Cerebellar cortex (tissue), 1 donor: ENCODE measurements at regions not wholly inside any gene's neighbourhood (a gene's known extent, or its start where the extent isn't known, plus 50 kb on each side); places are given as distances from the start of the nearest gene placed in this dataset.
A peak's percentile ranks its signal among the peaks of the same experiment; 100 is the strongest.

Experiments used
- DNase-seq: peaks from one replicate; pipeline ENCODE4 v3.0.0-alpha.2; 2015; ENCODE audit warnings: low spot score

- no peak for DNase-seq
Measured at GRCh38 chr1:191152776-191153175, 675.1 kb upstream of the BRINP3 start.

GRCh38 chr1:191155178-191155577 lies 677.5 kb upstream of the BRINP3 start:
- no peak for DNase-seq

- no peak for DNase-seq
Measured at GRCh38 chr1:191160837-191161236, 683.2 kb upstream of the BRINP3 start.

GRCh38 chr1:191162762-191163161 lies 685.1 kb upstream of the BRINP3 start:
- DNase-seq, result no peak

GRCh38 chr1:191163621-191164020 lies 686.0 kb upstream of the BRINP3 start:
- DNase-seq, result no peak

- DNase-seq, result no peak
Measured at GRCh38 chr1:191174298-191174697, 696.6 kb upstream of the BRINP3 start.

- no peak for DNase-seq
Measured at GRCh38 chr1:191176131-191176530, 698.5 kb upstream of the BRINP3 start.

GRCh38 chr1:191206513-191207207 lies 729.0 kb upstream of the BRINP3 start:
- no peak for DNase-seq

- DNase-seq, result no peak
Measured at GRCh38 chr1:191222206-191222605, 744.5 kb upstream of the BRINP3 start.

- no peak for DNase-seq
Measured at GRCh38 chr1:191240925-191241324, 763.3 kb upstream of the BRINP3 start.

GRCh38 chr1:191255354-191256054 lies 777.8 kb upstream of the BRINP3 start:
- DNase-seq, result no peak

GRCh38 chr1:191256917-191257316 lies 779.3 kb upstream of the BRINP3 start:
- DNase-seq, result no peak

GRCh38 chr1:191260056-191260455 lies 782.4 kb upstream of the BRINP3 start:
- no peak for DNase-seq

- DNase-seq, result no peak
Measured at GRCh38 chr1:191261111-191261510, 783.4 kb upstream of the BRINP3 start.

- DNase-seq, result no peak
Measured at GRCh38 chr1:191279266-191279800, 801.7 kb upstream of the BRINP3 start.

- no peak for DNase-seq
Measured at GRCh38 chr1:191284175-191284574, 806.5 kb upstream of the BRINP3 start.

- DNase-seq, result peak; percentile 69
Measured at GRCh38 chr1:191290441-191290840, 812.8 kb upstream of the BRINP3 start.

GRCh38 chr1:191305370-191305769 lies 827.7 kb upstream of the BRINP3 start:
- no peak for DNase-seq

GRCh38 chr1:191306916-191307315 lies 829.3 kb upstream of the BRINP3 start:
- no peak for DNase-seq

GRCh38 chr1:191320062-191320461 lies 838.2 kb upstream of the RGS18 start:
- no peak for DNase-seq

- no peak for DNase-seq
Measured at GRCh38 chr1:191327868-191328267, 830.4 kb upstream of the RGS18 start.

- no peak for DNase-seq
Measured at GRCh38 chr1:191343816-191344215, 814.4 kb upstream of the RGS18 start.

- DNase-seq, result no peak
Measured at GRCh38 chr1:191346381-191346780, 811.9 kb upstream of the RGS18 start.

GRCh38 chr1:191348328-191348727 lies 809.9 kb upstream of the RGS18 start:
- no peak for DNase-seq
